ENCODE measurements at regions not wholly inside any gene's neighbourhood (a gene's known extent, or its start where the extent isn't known, plus 50 kb on each side); places are given as distances from the start of the nearest gene placed in this dataset.
"Not testable (repeated sequence)": the region's sequence is repeated elsewhere in the genome, so short reads cannot be mapped to it uniquely, and the experiment has no call there.

- intact Hi-C loops (cut with micrococcal nuclease); H3K9me3 Mint-ChIP-seq; H3K4me3 Mint-ChIP-seq; H3K27me3 Mint-ChIP-seq; H3K27ac Mint-ChIP-seq; DNase-seq; H3K4me1 Mint-ChIP-seq; H3K36me3 Mint-ChIP-seq (ENCODE audit: low read depth): not testable (repeated sequence)
Measured at GRCh38 chr22:44636502-44637206, 65.3 kb upstream of the PRR5 start.

DNA sequence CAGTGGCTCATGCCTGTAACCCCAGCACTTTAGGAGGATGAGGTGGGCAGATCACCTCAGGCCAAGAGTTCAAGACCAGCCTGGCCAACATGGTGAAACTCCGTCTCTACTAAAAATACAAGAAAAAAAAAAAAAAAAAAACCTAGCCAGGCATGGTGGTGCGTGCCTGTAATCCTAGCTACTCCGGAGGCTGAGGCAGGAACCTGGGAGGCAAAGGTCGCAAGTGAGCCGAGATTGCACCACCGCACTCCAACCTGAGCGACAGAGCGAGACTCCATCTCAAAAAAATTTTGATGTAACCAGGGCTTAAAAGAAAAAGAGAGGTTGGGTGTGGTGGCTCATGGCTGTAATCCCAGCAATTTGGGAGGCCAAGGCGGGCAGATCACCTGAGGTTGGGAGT lies 66.4 kb upstream of the PRR5 start:
- DNase-seq; H3K9me3 Mint-ChIP-seq; H3K27ac Mint-ChIP-seq; H3K4me1 Mint-ChIP-seq; intact Hi-C loops (cut with micrococcal nuclease); H3K36me3 Mint-ChIP-seq (ENCODE audit: low read depth); H3K4me3 Mint-ChIP-seq; H3K27me3 Mint-ChIP-seq: not testable (repeated sequence)

DNA sequence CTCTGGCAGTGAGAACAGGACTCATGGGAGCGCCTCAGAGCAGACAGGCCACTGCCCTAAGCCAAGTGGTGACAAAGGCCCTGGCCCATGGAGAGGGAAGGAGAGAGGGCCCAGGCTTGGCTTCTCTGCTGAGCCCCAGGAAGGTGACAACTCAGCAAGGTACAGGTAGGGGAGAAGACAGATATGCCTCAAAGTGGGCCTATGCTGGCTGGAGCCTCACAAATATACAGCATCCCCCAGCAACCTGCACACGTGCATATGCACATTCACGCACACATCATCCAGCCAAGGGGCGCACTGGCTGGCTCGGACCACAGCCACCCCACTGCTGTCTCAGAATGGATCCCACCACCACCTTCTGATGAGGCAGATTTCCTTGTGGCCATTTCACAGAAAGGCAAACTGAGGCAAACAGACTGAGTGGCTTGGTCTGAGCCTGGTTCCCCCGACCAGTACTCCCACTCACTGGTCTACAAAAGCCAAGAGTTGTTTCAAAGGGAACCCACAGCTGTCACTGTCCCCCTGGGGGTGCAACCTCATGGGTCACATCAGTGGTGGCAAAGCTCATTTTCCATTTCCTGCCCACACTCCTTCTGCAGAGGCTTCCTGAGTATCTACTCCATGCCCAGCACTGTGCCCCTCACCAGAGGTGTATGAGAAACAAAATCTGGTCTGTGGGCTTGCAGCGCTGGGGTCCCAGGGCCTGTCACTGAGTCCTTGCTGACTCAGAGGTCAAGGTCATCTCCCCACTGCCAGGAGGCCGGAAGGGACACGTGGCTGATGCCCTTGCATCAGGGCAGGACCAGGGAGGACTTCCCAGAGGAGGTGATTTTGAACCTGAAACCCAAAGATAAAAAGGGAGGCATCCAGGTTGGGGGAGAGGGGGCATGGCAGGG lies 67.3 kb upstream of the PRR5 start:
- no peaks in the 10 kb centered on the region for H3K36me3 Mint-ChIP-seq (ENCODE audit: low read depth)
- intact Hi-C loops (cut with micrococcal nuclease) = no loop called here
- H3K27me3 Mint-ChIP-seq = peaks cover 2% of the 10 kb centered on the region
- H3K4me1 Mint-ChIP-seq = peaks cover 2% of the 10 kb centered on the region
- H3K4me3 Mint-ChIP-seq = no peak overlapping the region
- no peak for DNase-seq
- no peak overlapping the region for H3K27ac Mint-ChIP-seq
- H3K9me3 Mint-ChIP-seq = peaks cover 3% of the 10 kb centered on the region

DNA sequence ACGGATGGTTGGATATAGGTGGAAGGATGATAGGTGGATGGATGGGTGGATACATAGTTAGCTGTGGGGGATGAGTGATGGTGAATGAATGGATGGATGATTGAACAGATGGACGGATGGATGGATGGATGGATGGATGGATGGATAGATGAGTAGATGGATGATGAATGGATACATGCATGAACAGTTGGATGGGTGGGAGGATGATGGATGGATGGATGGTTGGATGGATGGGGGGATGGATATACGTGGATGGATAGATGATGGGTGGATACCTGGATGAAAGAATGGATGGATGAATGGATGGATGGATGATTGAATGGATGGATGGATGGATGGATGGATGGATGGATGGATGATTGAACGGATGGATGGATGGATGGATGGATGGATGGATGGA lies 68.4 kb upstream of the PRR5 start:
- Mint-ChIP-seq H3K27ac (no peak overlapping the region), H3K4me1 (peaks cover 2% of the 10 kb centered on the region), H3K27me3 (peaks cover 2% of the 10 kb centered on the region), H3K4me3 (no peak overlapping the region), H3K36me3 (ENCODE audit: low read depth) (no peaks in the 10 kb centered on the region), H3K9me3 (peaks cover 3% of the 10 kb centered on the region)
- DNase-seq = no peak
- intact Hi-C loops (cut with micrococcal nuclease) = no loop called here

DNA sequence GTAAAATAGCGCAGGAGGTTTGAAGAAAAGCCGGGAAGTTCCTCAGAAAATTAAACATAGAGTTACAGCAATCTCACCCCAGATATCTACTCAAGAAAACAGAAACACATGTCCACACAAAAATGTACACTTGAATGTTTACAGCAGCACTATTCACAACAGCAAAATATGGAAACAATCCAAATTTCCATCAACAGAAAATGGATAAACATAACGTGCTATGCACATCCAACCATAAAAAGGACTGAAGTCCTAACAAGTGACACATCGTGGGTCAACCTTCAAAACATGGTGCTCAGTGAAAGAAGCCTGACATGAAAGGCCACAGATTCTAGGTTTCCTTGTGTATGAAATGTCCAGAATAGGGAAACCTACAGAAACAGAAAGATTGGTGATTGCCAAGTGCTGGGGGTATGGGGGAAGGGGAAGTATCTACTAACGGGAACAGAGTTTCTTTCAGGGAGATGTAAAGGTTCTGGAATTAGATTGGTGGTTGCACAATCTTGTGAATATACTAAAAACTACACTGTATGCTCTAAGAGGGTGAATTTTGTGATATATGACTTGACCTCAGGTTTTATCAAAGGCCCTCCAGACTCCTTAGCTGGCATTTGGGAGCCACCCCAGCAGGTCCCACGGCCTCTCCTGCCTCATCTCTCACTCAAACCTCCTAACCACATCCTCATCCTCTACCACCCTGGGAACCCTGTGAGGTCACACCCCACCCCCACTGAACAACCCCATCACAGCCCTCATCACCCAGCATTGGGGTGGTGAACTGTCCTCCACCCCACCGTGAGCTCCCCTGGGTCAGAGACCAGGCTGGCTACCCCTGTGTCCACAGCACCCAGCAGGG lies 69.2 kb upstream of the PRR5 start:
- Mint-ChIP-seq H3K4me1 (peaks cover 2% of the 10 kb centered on the region), H3K27me3 (peaks cover 2% of the 10 kb centered on the region), H3K36me3 (ENCODE audit: low read depth) (no peaks in the 10 kb centered on the region), H3K9me3 (peaks cover 3% of the 10 kb centered on the region), H3K4me3 (no peak overlapping the region), H3K27ac (no peak overlapping the region)
- intact Hi-C loops (cut with micrococcal nuclease) = no loop called here
- DNase-seq = no peak

DNA sequence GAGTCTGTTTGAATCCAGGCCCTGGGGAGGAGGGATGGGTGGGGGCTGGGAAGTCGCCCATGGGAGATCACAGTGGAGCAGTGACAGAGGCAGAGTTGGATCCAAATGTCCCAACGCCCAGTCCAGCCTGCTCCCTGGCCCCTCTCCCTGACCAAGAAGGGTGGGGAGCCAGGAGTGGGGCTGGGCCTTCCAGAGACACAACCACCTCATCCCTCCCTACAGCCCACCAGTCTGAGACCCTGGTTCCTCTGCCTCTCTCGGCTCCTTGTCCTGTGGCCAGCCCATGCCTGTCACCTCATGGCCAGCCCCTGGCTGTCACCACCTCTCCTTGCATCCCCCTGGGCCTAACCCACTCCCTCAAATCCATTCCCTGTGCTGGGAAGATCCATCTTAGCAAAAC lies 71.2 kb upstream of the PRR5 start:
- Mint-ChIP-seq H3K4me3 (no peak overlapping the region), H3K27ac (no peak overlapping the region), H3K36me3 (ENCODE audit: low read depth) (no peaks in the 10 kb centered on the region), H3K27me3 (peaks cover 4% of the 10 kb centered on the region), H3K4me1 (peaks cover 7% of the 10 kb centered on the region), H3K9me3 (peaks cover 3% of the 10 kb centered on the region)
- intact Hi-C loops (cut with micrococcal nuclease) = no loop called here
- DNase-seq = no peak

DNA sequence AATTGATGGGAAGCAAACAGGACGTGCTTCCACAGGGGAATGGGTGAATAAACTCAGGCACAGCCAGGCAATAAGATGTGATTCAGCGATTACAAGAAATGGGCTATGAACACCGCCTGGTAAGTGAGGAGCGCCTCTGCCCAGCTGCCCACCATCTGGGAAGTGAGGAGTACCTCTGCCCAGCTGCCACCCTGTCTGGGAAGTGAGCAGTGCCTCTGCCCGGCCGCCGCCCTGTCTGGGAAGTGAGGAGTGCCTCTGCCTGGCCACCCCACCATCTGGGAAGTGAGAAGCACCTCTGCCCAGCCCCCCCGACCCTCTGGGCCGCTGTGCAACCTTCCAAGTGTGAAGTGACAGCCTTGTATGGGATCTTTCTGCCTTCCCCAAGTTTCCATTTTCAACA lies 73.2 kb upstream of the PRR5 start:
- DNase-seq = no peak
- Mint-ChIP-seq H3K27ac (no peak overlapping the region), H3K9me3 (peaks cover 3% of the 10 kb centered on the region), H3K4me3 (no peak overlapping the region), H3K27me3 (peaks cover 4% of the 10 kb centered on the region), H3K4me1 (peaks cover 4% of the 10 kb centered on the region), H3K36me3 (ENCODE audit: low read depth) (no peaks in the 10 kb centered on the region)
- intact Hi-C loops (cut with micrococcal nuclease) = loop anchor here (10.0 kb wide), 1 partner anchor 1244 kb away; no protein-coding TSS in a partner anchor

GRCh38 chr22:44628273-44628672 lies 73.7 kb upstream of the PRR5 start:
- Mint-ChIP-seq H3K4me1 (peaks cover 4% of the 10 kb centered on the region), H3K4me3 (no peak overlapping the region), H3K27me3 (peaks cover 4% of the 10 kb centered on the region), H3K36me3 (ENCODE audit: low read depth) (no peaks in the 10 kb centered on the region), H3K27ac (no peak overlapping the region), H3K9me3 (peaks cover 3% of the 10 kb centered on the region)
- no peak for DNase-seq
- intact Hi-C loops (cut with micrococcal nuclease) = loop anchor here (10.0 kb wide), 1 partner anchor 1243 kb away; no protein-coding TSS in a partner anchor

GRCh38 chr22:44627521-44628139 lies 74.4 kb upstream of the PRR5 start:
- no peak for DNase-seq
- peaks cover 4% of the 10 kb centered on the region for H3K4me1 Mint-ChIP-seq
- intact Hi-C loops (cut with micrococcal nuclease) = loop anchor here (10.0 kb wide), 1 partner anchor 1243 kb away; no protein-coding TSS in a partner anchor

DNA sequence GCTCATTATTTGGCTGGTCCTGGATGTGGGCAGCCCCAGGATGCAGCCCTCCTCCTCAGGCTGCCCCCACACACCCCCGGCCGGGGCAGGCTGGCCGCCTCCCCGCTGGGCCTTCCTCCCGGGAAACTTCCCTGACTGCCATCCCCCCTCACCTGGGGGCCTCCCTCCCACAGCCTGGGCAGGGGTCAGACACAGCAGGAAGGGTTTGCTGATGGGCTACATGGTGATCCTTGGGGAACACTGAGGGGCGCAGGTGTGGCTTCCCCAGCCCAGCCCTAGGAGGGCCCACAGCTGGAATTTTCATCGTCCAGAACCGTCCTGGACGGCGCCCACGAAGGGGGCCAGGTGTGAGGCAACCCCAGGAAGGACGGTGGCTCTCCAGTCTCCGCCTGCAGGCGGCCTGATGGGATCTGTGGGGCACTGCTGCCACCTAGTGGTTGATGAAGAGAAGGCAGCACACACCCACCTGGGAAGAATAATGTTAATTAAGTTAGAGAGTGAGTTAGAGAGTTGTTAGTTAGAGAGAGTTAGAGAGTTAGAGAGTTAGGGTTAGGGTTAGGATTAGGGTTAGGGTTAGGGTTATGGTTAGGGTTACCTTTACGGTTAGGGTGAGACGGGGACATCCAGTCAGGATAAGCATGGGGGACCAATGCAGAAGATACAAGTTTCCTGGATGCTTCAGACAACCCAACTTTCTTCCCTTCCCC lies 75.9 kb upstream of the PRR5 start:
- peak; percentile 94 for DNase-seq
- no peaks in the 10 kb centered on the region for H3K36me3 Mint-ChIP-seq (ENCODE audit: low read depth)
- H3K4me1 Mint-ChIP-seq = peaks cover 4% of the 10 kb centered on the region
- H3K9me3 Mint-ChIP-seq = no peaks in the 10 kb centered on the region
- intact Hi-C loops (cut with micrococcal nuclease) = loop anchor here (1.0 to 10.0 kb wide), 3 partner anchors 545 to 1241 kb away; no protein-coding TSS in a partner anchor
- H3K27me3 Mint-ChIP-seq = peaks cover 3% of the 10 kb centered on the region
- no peak overlapping the region for H3K27ac Mint-ChIP-seq
- H3K4me3 Mint-ChIP-seq = no peak overlapping the region

More at GRCh38 chr22:44627521-44628139, 74.4 kb upstream of the PRR5 start:
- H3K27ac Mint-ChIP-seq = no peak overlapping the region
- H3K36me3 Mint-ChIP-seq (ENCODE audit: low read depth) = no peaks in the 10 kb centered on the region
- peaks cover 3% of the 10 kb centered on the region for H3K9me3 Mint-ChIP-seq
- peaks cover 4% of the 10 kb centered on the region for H3K27me3 Mint-ChIP-seq
- no peak overlapping the region for H3K4me3 Mint-ChIP-seq

- intact Hi-C loops (cut with micrococcal nuclease) = loop anchor here (10.0 kb wide), 1 partner anchor 1241 kb away; no protein-coding TSS in a partner anchor
- no peaks in the 10 kb centered on the region for H3K36me3 Mint-ChIP-seq (ENCODE audit: low read depth)
- H3K27me3 Mint-ChIP-seq = peaks cover 4% of the 10 kb centered on the region
- DNase-seq = no peak
- H3K4me3 Mint-ChIP-seq = no peak overlapping the region
- H3K4me1 Mint-ChIP-seq = peaks cover 9% of the 10 kb centered on the region
- no peak overlapping the region for H3K27ac Mint-ChIP-seq
- H3K9me3 Mint-ChIP-seq = no peaks in the 10 kb centered on the region
Measured at GRCh38 chr22:44625421-44625760, 76.6 kb upstream of the PRR5 start.

DNA sequence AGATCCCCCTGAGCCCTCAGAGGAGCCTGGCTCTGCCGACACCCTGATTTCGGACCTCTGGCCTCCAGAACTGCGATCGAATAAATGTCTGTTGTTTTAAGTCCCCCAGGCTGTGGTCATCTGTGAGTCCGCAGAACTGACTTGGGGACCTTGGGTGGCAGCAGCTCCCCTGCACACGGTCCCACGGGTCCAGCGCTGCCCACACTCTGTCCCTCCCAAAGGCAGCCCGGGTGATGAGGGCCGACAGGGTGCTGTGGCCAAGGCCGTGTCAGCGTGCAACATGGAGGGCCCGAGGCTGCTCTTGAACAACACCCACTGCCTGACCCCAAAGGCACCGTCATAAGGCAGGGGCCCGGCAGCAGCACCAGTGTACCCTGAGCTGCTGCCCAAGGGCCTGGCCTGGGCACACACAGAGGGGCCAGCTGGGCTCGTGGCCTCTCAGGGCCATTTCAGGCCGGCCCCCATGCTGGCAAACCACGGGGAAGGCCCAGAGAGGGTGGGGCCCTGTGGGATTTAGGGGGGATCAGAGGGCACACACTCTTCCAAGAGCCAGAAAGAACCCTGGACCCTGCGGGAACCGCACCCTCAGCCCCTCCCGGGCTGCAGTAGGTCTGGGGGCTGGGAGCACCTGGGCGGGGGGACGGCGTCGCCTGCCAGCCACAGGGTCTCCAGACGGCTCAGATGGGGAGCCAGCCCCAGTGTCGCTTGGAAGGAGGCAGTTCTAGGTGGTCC lies 77.1 kb upstream of the PRR5 start:
- Mint-ChIP-seq H3K36me3 (ENCODE audit: low read depth) (no peaks in the 10 kb centered on the region), H3K9me3 (no peaks in the 10 kb centered on the region), H3K4me3 (no peak overlapping the region), H3K4me1 (peaks cover 9% of the 10 kb centered on the region), H3K27me3 (peaks cover 4% of the 10 kb centered on the region), H3K27ac (no peak overlapping the region)
- no peak for DNase-seq
- intact Hi-C loops (cut with micrococcal nuclease) = loop anchor here (10.0 kb wide), 1 partner anchor 1240 kb away; no protein-coding TSS in a partner anchor
